PC-3 (cell line): ENCODE measurements at regions not wholly inside any gene's neighbourhood (a gene's known extent, or its start where the extent isn't known, plus 50 kb on each side); places are given as distances from the start of the nearest gene placed in this dataset.
A peak's percentile ranks its signal among the peaks of the same experiment; 100 is the strongest.

Experiments used
- ATAC-seq: fragments of 200-7000 bp; cut with Tn5 transposase; 2 replicates; pipeline ENCODE4 v1.9.1; 2020; ENCODE audit warnings: mild to moderate bottlenecking, moderate library complexity
- BruUV-seq: library from RNA; stranded (reverse); fragments of 400-500 nt; replicated peaks from 2 replicates; lab custom pipeline; 2021; lab: Mats Ljungman, UMichigan
- CTCF ChIA-PET: fragments of 300-600 bp; sonication (Branson Sonifier 250); formaldehyde crosslinking; loops from one replicate; lab custom pipeline; 2022; ENCODE audit warnings: antibody characterized with exemption; lab: Charles Lee
- POLR2A ChIA-PET: fragments of 300-600 bp; sonication (Branson Sonifier 250); formaldehyde crosslinking; loops from one replicate; lab custom pipeline; 2022; ENCODE audit warnings: antibody characterized with exemption; ENCODE audit not compliant: unreplicated experiment; lab: Charles Lee
- DNase-seq: peaks from one replicate; pipeline ENCODE4 v3.0.0-alpha.2; 2015
- H2AFZ ChIP-seq: fragments of 300-600 bp; sonication (generic); 2 replicates; pipeline ENCODE4 v1.6.0; 2016; ENCODE audit warnings: antibody characterized with exemption, low read length
- H3F3A ChIP-seq: fragments of 300-600 bp; sonication (generic); one replicate; pipeline ENCODE4 v1.6.0; 2017; ENCODE audit warnings: antibody characterized with exemption, low read length, control low read depth, mild to moderate bottlenecking; ENCODE audit not compliant: unreplicated experiment
- H3K27ac ChIP-seq: fragments of 300-600 bp; sonication (generic); 2 replicates; pipeline ENCODE4 v1.5.1; 2016; ENCODE audit warnings: mild to moderate bottlenecking, low read length
- H3K27me3 ChIP-seq: fragments of 300-600 bp; sonication (generic); 2 replicates; pipeline ENCODE4 v1.6.1; 2016; ENCODE audit warnings: low read length, mixed read lengths
- H3K36me3 ChIP-seq: fragments of 300-600 bp; sonication (generic); 2 replicates; pipeline ENCODE4 v1.6.1; 2016; ENCODE audit warnings: low read depth, mixed run types, low read length, mixed read lengths
- H3K4me1 ChIP-seq: fragments of 300-600 bp; sonication (generic); 2 replicates; pipeline ENCODE4 v1.5.1; 2016; ENCODE audit warnings: low read length; ENCODE audit not compliant: insufficient read depth
- H3K4me2 ChIP-seq: fragments of 300-600 bp; sonication (generic); 2 replicates; pipeline ENCODE4 v1.6.0; 2016; ENCODE audit warnings: low read length
- H3K4me3 ChIP-seq: fragments of 300-600 bp; sonication (generic); 2 replicates; pipeline ENCODE4 v1.5.1; 2016; ENCODE audit warnings: mild to moderate bottlenecking, low read length, mixed read lengths
- H3K79me2 ChIP-seq: fragments of 300-600 bp; sonication (generic); 2 replicates; pipeline ENCODE4 v1.6.1; 2017; ENCODE audit warnings: low read length, mixed read lengths
- H3K9ac ChIP-seq: fragments of 300-600 bp; sonication (generic); 2 replicates; pipeline ENCODE4 v1.6.0; 2016; ENCODE audit warnings: mild to moderate bottlenecking, low read length
- H3K9me2 ChIP-seq: fragments of 300-600 bp; sonication (generic); replicated peaks from 2 replicates; pipeline ENCODE4 v1.6.1; 2016; ENCODE audit warnings: mixed run types, low read length, mixed read lengths
- H3K9me3 ChIP-seq: fragments of 300-600 bp; sonication (generic); 2 replicates; pipeline ENCODE4 v1.6.1; 2016; ENCODE audit warnings: low read length, mixed read lengths
- H4K20me1 ChIP-seq: fragments of 300-600 bp; sonication (generic); 2 replicates; pipeline ENCODE4 v1.6.1; 2016; ENCODE audit warnings: low read length, mixed read lengths
- CTCF ChIP-seq: fragments of 300-600 bp; sonication (generic); conservative IDR thresholded peaks from 2 replicates; pipeline ENCODE4 v1.5.1; 2017; ENCODE audit warnings: antibody characterized with exemption, low read depth, mild to moderate bottlenecking, low read length
- EZH2 ChIP-seq: fragments of 300-600 bp; sonication (generic); IDR thresholded peaks from one replicate; pipeline ENCODE4 v1.6.1; 2017; ENCODE audit warnings: antibody characterized with exemption, mild to moderate bottlenecking, low read length; ENCODE audit not compliant: unreplicated experiment
- EZH2phosphoT487 ChIP-seq: fragments of 300-600 bp; sonication (generic); IDR thresholded peaks from 2 replicates; pipeline ENCODE4 v1.6.1; 2018; ENCODE audit warnings: mild to moderate bottlenecking, antibody characterized with exemption, low read length, borderline replicate concordance
- intact Hi-C: fragments of 100-400 bp; cut with micrococcal nuclease; formaldehyde crosslinking; loops from 2 replicates; pipeline ENCODE4 v1.9.0; 2023

DNA sequence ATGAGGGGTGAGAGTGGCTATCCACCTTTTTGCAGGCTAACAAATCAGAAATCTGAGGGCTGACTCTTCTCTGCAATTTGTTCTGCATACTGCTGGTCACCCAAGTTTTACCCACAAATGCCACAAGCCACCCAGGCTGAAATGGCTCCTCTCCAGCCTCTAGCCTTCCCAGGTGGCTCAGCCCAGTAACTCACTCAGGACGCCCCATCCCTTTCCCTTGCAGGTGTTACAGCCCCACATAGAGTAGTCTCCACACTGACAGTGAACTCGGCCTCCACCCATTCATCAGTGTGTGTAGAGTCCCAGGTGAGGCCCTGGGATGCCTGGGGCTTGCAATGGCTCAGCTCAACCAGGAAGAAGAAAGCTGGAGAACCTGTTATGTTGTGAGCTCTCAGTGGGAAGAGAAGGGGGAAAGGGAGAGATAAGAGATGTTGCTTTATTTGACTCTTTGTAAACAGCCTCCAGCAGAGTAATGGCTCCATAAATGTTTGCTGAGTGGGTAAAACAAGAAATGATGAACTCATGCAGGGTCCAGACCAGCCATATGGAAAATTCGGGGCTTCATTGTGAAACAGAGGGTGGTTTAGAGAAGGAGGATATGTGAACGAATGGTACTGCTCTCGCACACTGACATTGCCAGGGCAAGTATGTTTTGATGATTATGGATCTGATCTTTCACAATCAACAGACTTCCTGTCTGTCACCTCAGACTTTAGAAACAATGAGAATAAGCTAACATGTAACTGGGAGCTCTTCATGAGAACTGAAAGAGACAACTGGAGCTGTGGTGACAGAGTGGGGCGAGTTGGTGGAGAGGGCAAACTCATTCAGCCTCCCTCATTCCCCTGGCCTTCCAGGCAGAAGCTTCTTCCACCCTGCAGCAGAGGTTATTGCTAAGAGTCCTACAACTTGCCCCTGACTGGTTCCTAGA is 74.2 kb upstream of the RFC3 start:
- ATAC-seq: no peak
- intact Hi-C loops: no loop called here

DNA sequence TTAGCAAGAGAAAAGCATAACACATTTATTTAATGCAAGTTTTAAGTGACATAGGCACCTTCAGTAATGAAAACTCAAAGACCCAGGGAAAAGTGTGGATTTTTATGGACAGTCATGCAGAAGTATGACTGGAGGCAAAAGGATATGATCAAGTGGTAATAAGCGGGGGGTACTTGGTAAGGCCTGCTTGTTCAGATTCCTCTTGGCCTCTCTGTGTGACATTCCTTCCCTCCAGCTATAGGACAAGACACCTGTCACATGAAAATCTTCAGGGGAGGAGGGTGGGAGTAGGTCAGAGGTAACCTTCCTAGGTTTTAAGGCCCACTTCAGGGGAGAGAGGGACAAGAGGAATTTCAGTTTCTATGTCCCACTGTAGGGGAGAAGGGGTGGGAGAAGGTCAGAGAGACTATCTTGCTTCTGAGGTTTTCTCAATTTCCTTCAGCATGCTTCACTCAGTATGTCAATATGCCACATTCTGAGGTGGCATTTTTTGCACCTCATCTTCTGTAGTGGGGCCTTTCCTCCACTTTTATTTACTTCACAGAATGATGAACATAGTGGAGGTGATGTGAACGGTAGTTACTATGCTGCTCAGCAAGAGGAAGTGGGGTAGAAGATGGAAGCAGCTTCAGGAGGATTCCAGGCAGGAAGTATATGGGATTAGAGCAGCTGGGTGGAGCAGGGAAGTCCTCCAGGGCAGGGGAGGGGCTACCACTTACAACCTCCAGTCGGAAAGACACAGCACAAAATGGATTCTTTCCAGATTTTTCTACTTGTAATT is 73.2 kb upstream of the RFC3 start:
- 0 out of 2 replicates have a peak, but pooled peaks cover 4% of the 10 kb centered on the region for H3K9me2 ChIP-seq
- ChIA-PET POLR2A (no interaction called here), CTCF (no interaction called here)
- H3K4me3 ChIP-seq: no peak overlapping the region
- peaks cover 5% of the 10 kb centered on the region; the same call in 1 of the 2 replicates for H3K4me1 ChIP-seq
- peak overlapping the region; percentile 5; the same call in 1 of the 2 replicates for H2AFZ ChIP-seq
- no peaks in the 10 kb centered on the region for H3K79me2 ChIP-seq
- TF ChIP-seq EZH2phosphoT487 (no peak), CTCF (no peak), EZH2 (no peak)
- H3K9ac ChIP-seq: no peak overlapping the region
- H3K36me3 ChIP-seq: no peaks in the 10 kb centered on the region
- H3K4me2 ChIP-seq: no peak overlapping the region
- intact Hi-C loops: no loop called here
- ATAC-seq (peak; percentile 79), DNase-seq (peak; percentile 16)
- no peaks in the 10 kb centered on the region for H3F3A ChIP-seq
- H4K20me1 ChIP-seq: no peaks in the 10 kb centered on the region
- H3K27ac ChIP-seq: no peak overlapping the region
- no peaks in the 10 kb centered on the region for H3K27me3 ChIP-seq
- BruUV-seq: no TSS peak
- H3K9me3 ChIP-seq: no peaks in the 10 kb centered on the region

More for the DNA sequence above, 74.2 kb upstream of the RFC3 start:
- TF ChIP-seq EZH2 (no peak), EZH2phosphoT487 (no peak), CTCF (no peak)
- no peaks in the 10 kb centered on the region for H3K36me3 ChIP-seq
- DNase-seq: no peak
- H2AFZ ChIP-seq: no peak overlapping the region
- H3F3A ChIP-seq: no peaks in the 10 kb centered on the region
- no peaks in the 10 kb centered on the region for H4K20me1 ChIP-seq
- H3K4me1 ChIP-seq: peaks cover 9% of the 10 kb centered on the region; the same call in 1 of the 2 replicates
- H3K9ac ChIP-seq: no peak overlapping the region
- no peaks in the 10 kb centered on the region for H3K79me2 ChIP-seq
- H3K4me2 ChIP-seq: no peak overlapping the region
- H3K27ac ChIP-seq: no peak overlapping the region
- H3K9me2 ChIP-seq: 0 out of 2 replicates have a peak, but pooled peaks cover 4% of the 10 kb centered on the region
- H3K9me3 ChIP-seq: no peaks in the 10 kb centered on the region
- H3K27me3 ChIP-seq: no peaks in the 10 kb centered on the region
- ChIA-PET POLR2A (no interaction called here), CTCF (no interaction called here)
- no TSS peak for BruUV-seq
- H3K4me3 ChIP-seq: no peak overlapping the region
